Natural killer cell (primary cell): ENCODE measurements at regions not wholly inside any gene's neighbourhood (a gene's known extent, or its start where the extent isn't known, plus 50 kb on each side); places are given as distances from the start of the nearest gene placed in this dataset.
"Not testable (repeated sequence)": the region's sequence is repeated elsewhere in the genome, so short reads cannot be mapped to it uniquely, and the experiment has no call there.

Experiments used
- ATAC-seq, 3 donors: fragments of 150-1000 bp in 2 of 3; fragments of 200-7000 bp in 1 of 3; cut with Tn5 transposase; 1 replicate in 1 of 3; 2 replicates in 2 of 3; pipeline ENCODE4 v1.10.0; 2021; ENCODE audit warnings: mild to moderate bottlenecking in 2 of 3, moderate library complexity in 2 of 3
- DNase-seq, 2 donors: peaks; one replicate each; pipeline versions ENCODE4 v3.0.0 to v3.0.0-alpha.2; 2013 to 2021; ENCODE audit warnings: mixed read lengths in 1 of 2
- H3K27ac ChIP-seq: one replicate; pipeline ENCODE4 v1.5.1; 2013; ENCODE audit warnings: mild to moderate bottlenecking, low read length
- H3K27me3 ChIP-seq: one replicate; pipeline ENCODE4 v1.6.1; 2013; ENCODE audit warnings: low read length; ENCODE audit not compliant: control insufficient read depth, insufficient read depth
- H3K36me3 ChIP-seq: one replicate; pipeline ENCODE4 v1.6.1; 2013; ENCODE audit warnings: low read length; ENCODE audit not compliant: control insufficient read depth, insufficient read depth
- H3K4me1 ChIP-seq: one replicate; pipeline ENCODE4 v1.6.1; 2013; ENCODE audit warnings: low read length; ENCODE audit not compliant: control insufficient read depth, insufficient read depth
- H3K4me3 ChIP-seq: one replicate; pipeline ENCODE4 v1.5.1; 2013; ENCODE audit warnings: low read length
- H3K9me3 ChIP-seq: one replicate; pipeline ENCODE4 v1.6.1; 2013; ENCODE audit warnings: low read length; ENCODE audit not compliant: control insufficient read depth, insufficient read depth
- H3K27ac Mint-ChIP-seq, 2 donors: one replicate each; pipeline ENCODE4 v1.8.0; 2022; ENCODE audit warnings: mild to moderate bottlenecking in 2 of 2, mixed read lengths in 2 of 2, moderate library complexity in 1 of 2
- H3K27me3 Mint-ChIP-seq, 2 donors: one replicate each; pipeline ENCODE4 v1.8.0; 2022; ENCODE audit warnings: low read depth in 2 of 2, mixed read lengths in 2 of 2
- H3K36me3 Mint-ChIP-seq: one replicate; pipeline ENCODE4 v1.8.0; 2022; ENCODE audit warnings: mixed read lengths
- H3K4me1 Mint-ChIP-seq, 2 donors: one replicate each; pipeline ENCODE4 v1.8.0; 2022; ENCODE audit warnings: mixed read lengths in 2 of 2
- H3K4me3 Mint-ChIP-seq: one replicate; pipeline ENCODE4 v1.8.0; 2022; ENCODE audit warnings: mild to moderate bottlenecking, moderate library complexity, mixed read lengths
- H3K9me3 Mint-ChIP-seq, 2 donors: one replicate each; pipeline ENCODE4 v1.8.0; 2022; ENCODE audit warnings: mixed read lengths in 2 of 2
- whole genome bisulfite sequencing: methylation state at CpG from one replicate; pipeline ENCODE4 v1.1.7; 2013; ENCODE audit warnings: missing lambda C conversion rate; ENCODE audit not compliant: insufficient coverage; 5-methylcytosine and 5-hydroxymethylcytosine counted together
- intact Hi-C: fragments of 100-400 bp; cut with micrococcal nuclease; formaldehyde crosslinking; loops from one replicate; pipeline ENCODE4 v1.14.2; 2022
- TF ChIP-seq, protein P1 (sequence below): fragments of 200-600 bp; IDR thresholded peaks from one replicate; pipeline ENCODE4 v1.8.0; 2022; ENCODE audit warnings: antibody characterized with exemption

DNA sequence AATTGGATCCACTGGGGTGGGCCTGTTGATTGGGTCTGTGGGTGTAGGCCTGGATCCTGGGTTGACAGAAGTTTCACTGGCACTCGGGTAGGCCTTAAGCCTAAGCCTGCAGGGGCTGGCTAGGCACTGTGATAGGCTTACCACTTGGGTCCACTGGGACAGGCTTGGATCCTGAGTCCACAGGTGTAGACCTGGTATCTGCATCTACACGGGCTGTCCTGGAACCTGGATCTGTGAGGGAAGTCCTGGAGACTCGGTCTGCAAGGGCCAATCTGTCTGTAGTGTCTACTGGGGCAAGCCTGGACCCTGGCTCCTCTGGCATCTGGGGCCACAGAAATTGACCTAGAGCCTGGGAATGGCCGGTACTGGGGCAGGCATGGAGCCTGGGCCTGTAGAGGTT is 219.0 kb upstream of the NRG3 start:
- TF ChIP-seq, protein P1, sequence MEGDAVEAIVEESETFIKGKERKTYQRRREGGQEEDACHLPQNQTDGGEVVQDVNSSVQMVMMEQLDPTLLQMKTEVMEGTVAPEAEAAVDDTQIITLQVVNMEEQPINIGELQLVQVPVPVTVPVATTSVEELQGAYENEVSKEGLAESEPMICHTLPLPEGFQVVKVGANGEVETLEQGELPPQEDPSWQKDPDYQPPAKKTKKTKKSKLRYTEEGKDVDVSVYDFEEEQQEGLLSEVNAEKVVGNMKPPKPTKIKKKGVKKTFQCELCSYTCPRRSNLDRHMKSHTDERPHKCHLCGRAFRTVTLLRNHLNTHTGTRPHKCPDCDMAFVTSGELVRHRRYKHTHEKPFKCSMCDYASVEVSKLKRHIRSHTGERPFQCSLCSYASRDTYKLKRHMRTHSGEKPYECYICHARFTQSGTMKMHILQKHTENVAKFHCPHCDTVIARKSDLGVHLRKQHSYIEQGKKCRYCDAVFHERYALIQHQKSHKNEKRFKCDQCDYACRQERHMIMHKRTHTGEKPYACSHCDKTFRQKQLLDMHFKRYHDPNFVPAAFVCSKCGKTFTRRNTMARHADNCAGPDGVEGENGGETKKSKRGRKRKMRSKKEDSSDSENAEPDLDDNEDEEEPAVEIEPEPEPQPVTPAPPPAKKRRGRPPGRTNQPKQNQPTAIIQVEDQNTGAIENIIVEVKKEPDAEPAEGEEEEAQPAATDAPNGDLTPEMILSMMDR: no peak
- intact Hi-C loops: no loop called here
- Mint-ChIP-seq H3K36me3 (peaks cover 6% of the 10 kb centered on the region), H3K4me1 (no peaks in the 10 kb centered on the region), H3K27me3 (no peaks in the 10 kb centered on the region), H3K9me3 (peaks cover 16 to 17% of the 10 kb centered on the region in 2 donors), H3K27ac (no peak overlapping the region), H3K4me3 (no peak overlapping the region)
- Histone ChIP-seq H3K4me3 (no peak overlapping the region), H3K27me3 (no peaks in the 10 kb centered on the region), H3K4me1 (no peaks in the 10 kb centered on the region), H3K36me3 (no peaks in the 10 kb centered on the region), H3K9me3 (peaks cover 14% of the 10 kb centered on the region), H3K27ac (no peak overlapping the region)
- 77% methylated on average over 4 of the region's 4 CpGs for WGBS
- no peak for ATAC-seq
- no peak for DNase-seq

DNA sequence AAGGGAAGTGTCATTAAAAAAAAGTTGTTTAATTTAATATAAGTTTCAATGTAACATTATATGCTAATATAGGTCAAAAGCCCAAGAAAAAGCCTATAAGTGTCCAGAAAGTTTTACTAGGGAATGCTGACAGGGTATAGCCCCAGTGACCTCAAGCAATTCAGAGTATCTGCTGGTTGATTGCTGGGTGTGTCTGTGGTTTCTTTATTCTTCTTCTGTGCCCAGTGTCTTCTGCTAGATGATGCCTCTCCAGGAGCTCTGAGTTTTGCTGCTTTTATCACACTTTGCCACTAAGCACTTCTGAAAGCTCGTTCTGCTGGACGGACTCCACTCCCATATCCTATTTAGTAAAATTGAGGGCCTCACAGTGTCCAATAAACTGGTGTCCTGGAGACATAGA is 212.2 kb upstream of the NRG3 start:
- H3K36me3 Mint-ChIP-seq: peaks cover 5% of the 10 kb centered on the region
- WGBS: no CpG with 5 or more reads among the region's 2 CpGs
- H3K4me1 Mint-ChIP-seq: no peaks in the 10 kb centered on the region

DNA sequence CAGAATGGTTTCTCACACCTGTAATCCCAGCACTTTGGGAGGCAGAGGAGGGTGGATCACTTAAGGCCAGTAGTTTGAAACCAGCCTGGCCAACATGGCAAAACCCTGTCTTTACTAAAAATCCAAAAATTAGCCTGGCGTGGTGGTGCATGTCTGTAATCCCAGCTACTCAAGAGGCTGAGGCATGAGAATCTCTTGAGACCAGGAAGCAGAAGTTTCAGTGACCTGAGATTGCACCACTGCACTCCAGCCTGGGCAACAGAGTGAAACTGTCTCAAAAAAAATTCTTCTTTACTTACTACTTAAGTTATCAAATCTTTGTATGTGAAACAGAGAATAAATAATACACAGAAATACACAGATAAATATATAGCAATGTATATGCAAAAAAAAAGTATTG is 210.2 kb upstream of the NRG3 start:
- WGBS: 57% methylated on average over 1 of the region's 1 CpG
- H3K36me3 Mint-ChIP-seq, H3K27ac Mint-ChIP-seq, ATAC-seq, H3K4me3 ChIP-seq, DNase-seq, H3K27me3 Mint-ChIP-seq, H3K36me3 ChIP-seq, H3K27me3 ChIP-seq, H3K9me3 ChIP-seq, intact Hi-C loops, H3K4me1 ChIP-seq, H3K4me3 Mint-ChIP-seq, H3K27ac ChIP-seq, H3K4me1 Mint-ChIP-seq: not testable (repeated sequence)
- peaks cover 11 to 14% of the 10 kb centered on the region in 2 donors for H3K9me3 Mint-ChIP-seq

More for the DNA sequence above, 212.2 kb upstream of the NRG3 start:
- TF ChIP-seq, protein P1: no peak
- no peaks in the 10 kb centered on the region for H3K27me3 ChIP-seq
- DNase-seq: no peak
- H3K9me3 ChIP-seq: peaks cover 4% of the 10 kb centered on the region
- no peak for ATAC-seq
- Mint-ChIP-seq H3K27me3 (no peaks in the 10 kb centered on the region), H3K27ac (no peak overlapping the region), H3K9me3 (peaks cover 15% of the 10 kb centered on the region in 2 donors), H3K4me3 (no peak overlapping the region)
- no peak overlapping the region for H3K27ac ChIP-seq
- no peak overlapping the region for H3K4me3 ChIP-seq
- no peaks in the 10 kb centered on the region for H3K36me3 ChIP-seq
- intact Hi-C loops: no loop called here
- no peaks in the 10 kb centered on the region for H3K4me1 ChIP-seq

DNA sequence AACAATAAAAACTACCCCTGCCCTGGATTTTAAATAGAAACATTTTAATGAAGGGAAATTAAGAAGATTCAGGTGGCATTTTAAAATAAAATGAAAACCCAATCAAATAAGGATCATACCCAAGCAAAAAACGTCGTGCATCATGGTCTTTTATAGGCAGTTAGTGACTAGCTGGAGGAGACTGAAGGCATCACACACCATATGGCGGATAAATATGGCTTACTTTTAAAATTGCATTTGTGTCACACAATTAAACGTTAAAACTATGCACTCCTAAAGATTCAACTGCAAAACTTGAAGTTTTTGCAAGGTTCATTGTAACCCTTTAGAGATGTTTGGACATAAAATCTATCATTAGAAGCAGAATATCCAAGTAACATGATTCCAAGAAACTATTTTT is 200.1 kb upstream of the NRG3 start:
- H3K9me3 Mint-ChIP-seq: peaks cover 6 to 17% of the 10 kb centered on the region in 2 donors
- ATAC-seq: no peak
- peaks cover 13% of the 10 kb centered on the region for H3K36me3 Mint-ChIP-seq
- Histone ChIP-seq H3K9me3 (no peaks in the 10 kb centered on the region), H3K27ac (no peak overlapping the region), H3K36me3 (no peaks in the 10 kb centered on the region), H3K27me3 (no peaks in the 10 kb centered on the region), H3K4me3 (no peak overlapping the region), H3K4me1 (no peaks in the 10 kb centered on the region)
- no peaks in the 10 kb centered on the region for H3K4me1 Mint-ChIP-seq
- H3K27ac Mint-ChIP-seq: no peak overlapping the region
- H3K27me3 Mint-ChIP-seq: no peaks in the 10 kb centered on the region
- intact Hi-C loops: no loop called here
- DNase-seq: no peak
- TF ChIP-seq, protein P1: no peak
- H3K4me3 Mint-ChIP-seq: no peak overlapping the region
- 83% methylated on average over 2 of the region's 4 CpGs for WGBS
